Prostate gland (tissue), 2 donors: ENCODE measurements at regions not wholly inside any gene's neighbourhood (a gene's known extent, or its start where the extent isn't known, plus 50 kb on each side); places are given as distances from the start of the nearest gene placed in this dataset.

ENCODE experiments used
- DNase-seq: peaks from one replicate; pipeline ENCODE4 v3.0.0-alpha.2; 2019; ENCODE audit warnings: low spot score
- H3K27ac ChIP-seq, 2 donors: fragments of 200-600 bp; sonication (generic); 2 replicates each; pipeline ENCODE4 v1.5.1; 2017 to 2019
- H3K27me3 ChIP-seq: fragments of 200-600 bp; sonication (generic); replicated peaks from 2 replicates; pipeline ENCODE4 v1.5.1; 2019; ENCODE audit not compliant: insufficient read depth
- H3K36me3 ChIP-seq, 2 donors: fragments of 200-600 bp; sonication (generic); 1 replicate in 1 of 2; 2 replicates in 1 of 2; pipeline versions ENCODE4 v1.5.1 to v1.8.1; 2017 to 2019
- H3K4me1 ChIP-seq: fragments of 200-600 bp; sonication (generic); replicated peaks from 2 replicates; pipeline ENCODE4 v1.5.1; 2019
- H3K4me3 ChIP-seq, 2 donors: fragments of 200-600 bp; sonication (generic); 2 replicates each; pipeline ENCODE4 v1.5.1; 2017 to 2019
- H3K9me3 ChIP-seq: fragments of 200-600 bp; sonication (generic); 2 replicates; pipeline ENCODE4 v1.5.1; 2017
- POLR2A ChIP-seq: fragments of 450-650 bp; IDR thresholded peaks from one replicate; pipeline ENCODE4 v1.6.1; 2016; ENCODE audit warnings: antibody characterized with exemption, mild to moderate bottlenecking
- POLR2AphosphoS5 ChIP-seq: sonication (generic); formaldehyde crosslinking; IDR thresholded peaks from one replicate; pipeline ENCODE4 v1.6.1; 2017; ENCODE audit warnings: antibody characterized with exemption
- WGBS: methylation state at CpG from one replicate; pipeline ENCODE4 v1.1.5; 2018; 5-methylcytosine and 5-hydroxymethylcytosine counted together
- intact Hi-C: fragments of 100-400 bp; cut with DNase I; formaldehyde crosslinking; loops from one replicate; pipeline ENCODE4 v1.14.2; 2022
- TF ChIP-seq, protein P1 (sequence below), 4 experiments: fragments of 200-600 bp in 2 of 4; fragments of 450-650 bp in 2 of 4; sonication (generic) in 2 of 4; IDR thresholded peaks; 1 replicate in 3 of 4; 2 replicates in 1 of 4; pipeline ENCODE4 v1.5.1; 2016 to 2019; ENCODE audit warnings: antibody characterized with exemption in 4 of 4, mild to moderate bottlenecking in 2 of 4, moderate library complexity in 2 of 4

DNA sequence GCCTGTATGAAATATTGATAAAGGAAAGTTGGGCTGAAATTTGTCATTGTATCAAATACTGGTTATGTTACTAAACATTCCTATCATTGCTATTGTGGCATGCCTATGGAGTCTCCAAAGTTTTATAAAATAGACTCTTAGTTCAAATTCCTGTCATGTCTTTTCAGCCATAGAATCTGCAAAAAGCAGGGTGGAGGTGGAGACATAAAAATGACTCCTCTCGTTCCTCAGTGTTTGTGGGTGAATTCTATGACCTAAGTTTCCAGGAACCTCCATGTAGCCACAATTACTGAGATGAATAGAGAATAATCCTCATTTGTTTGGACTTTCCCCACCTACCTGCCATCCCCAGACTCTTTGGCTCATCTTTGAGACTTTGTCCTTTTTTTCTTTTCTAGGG is 326.3 kb upstream of the ETAA1 start:
- Histone ChIP-seq H3K27ac (no peak overlapping the region), H3K36me3 (no peaks in the 10 kb centered on the region), H3K27me3 (no peaks in the 10 kb centered on the region), H3K9me3 (no peaks in the 10 kb centered on the region), H3K4me1 (no peaks in the 10 kb centered on the region), H3K4me3 (no peak overlapping the region)
- no peak for DNase-seq
- WGBS: 56% methylated on average over 1 of the region's 1 CpG
- intact Hi-C loops: no loop called here
- TF ChIP-seq, protein P1, sequence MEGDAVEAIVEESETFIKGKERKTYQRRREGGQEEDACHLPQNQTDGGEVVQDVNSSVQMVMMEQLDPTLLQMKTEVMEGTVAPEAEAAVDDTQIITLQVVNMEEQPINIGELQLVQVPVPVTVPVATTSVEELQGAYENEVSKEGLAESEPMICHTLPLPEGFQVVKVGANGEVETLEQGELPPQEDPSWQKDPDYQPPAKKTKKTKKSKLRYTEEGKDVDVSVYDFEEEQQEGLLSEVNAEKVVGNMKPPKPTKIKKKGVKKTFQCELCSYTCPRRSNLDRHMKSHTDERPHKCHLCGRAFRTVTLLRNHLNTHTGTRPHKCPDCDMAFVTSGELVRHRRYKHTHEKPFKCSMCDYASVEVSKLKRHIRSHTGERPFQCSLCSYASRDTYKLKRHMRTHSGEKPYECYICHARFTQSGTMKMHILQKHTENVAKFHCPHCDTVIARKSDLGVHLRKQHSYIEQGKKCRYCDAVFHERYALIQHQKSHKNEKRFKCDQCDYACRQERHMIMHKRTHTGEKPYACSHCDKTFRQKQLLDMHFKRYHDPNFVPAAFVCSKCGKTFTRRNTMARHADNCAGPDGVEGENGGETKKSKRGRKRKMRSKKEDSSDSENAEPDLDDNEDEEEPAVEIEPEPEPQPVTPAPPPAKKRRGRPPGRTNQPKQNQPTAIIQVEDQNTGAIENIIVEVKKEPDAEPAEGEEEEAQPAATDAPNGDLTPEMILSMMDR (IDR thresholded peaks at IDR 0.05): no peak

DNA sequence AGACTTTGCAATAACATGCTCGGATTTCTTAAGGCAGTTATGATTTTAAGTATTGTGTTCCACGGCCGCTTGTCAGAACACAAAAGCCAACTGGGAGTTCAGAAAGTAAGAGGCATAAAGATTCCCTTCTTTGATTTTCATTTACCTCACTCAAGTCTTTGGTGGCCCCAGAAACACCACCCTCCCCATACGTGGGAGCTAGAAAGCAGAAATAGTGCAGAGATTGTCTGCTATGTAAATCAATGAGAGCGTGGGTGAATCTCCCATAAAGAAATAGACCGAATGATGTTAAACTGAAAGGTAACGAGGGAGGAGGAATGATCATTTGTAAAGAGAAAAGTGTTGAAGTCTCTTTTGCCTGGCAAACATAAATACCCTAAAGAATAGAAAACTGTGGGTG is 322.1 kb upstream of the ETAA1 start:
- no peaks in the 10 kb centered on the region for H3K4me1 ChIP-seq
- intact Hi-C loops: no loop called here
- TF ChIP-seq POLR2A (no peak), POLR2AphosphoS5 (no peak)
- TF ChIP-seq, protein P1 (IDR thresholded peaks at IDR 0.05): no peak
- 69% methylated on average over 7 of the region's 7 CpGs for WGBS
- H3K36me3 ChIP-seq: no peaks in the 10 kb centered on the region
- no peaks in the 10 kb centered on the region for H3K9me3 ChIP-seq
- DNase-seq: no peak
- H3K4me3 ChIP-seq: no peak overlapping the region
- no peak overlapping the region for H3K27ac ChIP-seq
- H3K27me3 ChIP-seq: no peaks in the 10 kb centered on the region

DNA sequence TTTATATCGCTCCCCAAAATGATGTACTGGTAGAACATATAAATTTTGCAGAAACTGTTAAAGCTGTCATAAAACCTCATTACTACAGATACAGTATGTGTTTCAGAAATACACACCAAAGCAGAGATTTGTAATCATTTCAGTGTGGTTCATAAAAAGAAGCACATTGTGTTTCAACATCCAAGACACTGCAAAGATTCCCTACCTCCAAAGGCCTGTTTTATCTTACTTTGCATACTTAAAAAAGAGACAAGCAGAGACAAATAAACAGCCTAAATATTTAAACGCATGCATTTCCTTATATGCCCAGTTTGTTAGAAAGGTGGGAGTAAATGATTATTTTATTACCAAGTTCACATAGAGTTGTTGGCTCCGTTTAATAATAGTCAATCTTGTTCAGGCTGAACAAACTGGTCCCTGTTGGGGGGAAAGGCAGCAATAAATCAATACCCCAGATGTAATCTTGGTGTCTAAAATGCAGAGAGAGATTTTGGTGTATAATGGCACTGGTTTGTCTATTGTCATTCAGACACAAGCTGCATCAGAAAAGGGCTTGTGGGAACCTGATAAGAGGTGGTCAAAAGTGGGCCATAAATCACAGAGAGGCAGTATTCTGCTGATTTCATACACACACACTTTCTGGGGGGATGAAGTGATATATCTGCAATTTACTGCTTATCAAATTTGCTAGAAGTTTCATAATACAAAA is 321.4 kb upstream of the ETAA1 start:
- Histone ChIP-seq H3K4me3 (no peak overlapping the region), H3K36me3 (no peaks in the 10 kb centered on the region), H3K4me1 (no peaks in the 10 kb centered on the region), H3K27me3 (no peaks in the 10 kb centered on the region), H3K9me3 (no peaks in the 10 kb centered on the region), H3K27ac (no peak overlapping the region)
- DNase-seq: no peak
- intact Hi-C loops: no loop called here
- TF ChIP-seq POLR2AphosphoS5 (no peak), POLR2A (no peak)
- TF ChIP-seq, protein P1 (IDR thresholded peaks at IDR 0.05): no peak
- WGBS: 37% methylated on average over 3 of the region's 3 CpGs

DNA sequence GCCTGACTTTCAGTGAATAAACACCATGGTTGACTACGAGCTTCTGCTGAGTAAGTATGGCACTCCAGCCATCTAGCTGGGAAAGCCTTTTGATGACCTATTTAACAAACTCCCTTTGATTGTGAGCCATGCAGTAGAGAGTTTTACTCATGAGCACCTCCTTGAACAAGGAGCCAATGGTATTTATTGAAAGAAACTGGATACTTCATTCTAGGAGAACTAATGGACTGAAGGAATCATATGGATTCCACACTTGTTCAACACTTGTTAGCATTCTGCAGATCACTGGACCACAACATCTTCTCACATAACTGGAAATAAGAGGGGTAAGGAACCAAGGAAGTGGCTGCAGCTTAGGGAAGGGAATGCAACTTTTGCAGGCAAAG is 320.9 kb upstream of the ETAA1 start:
- no peak for DNase-seq
- Histone ChIP-seq H3K4me3 (no peak overlapping the region), H3K27me3 (no peaks in the 10 kb centered on the region), H3K4me1 (no peaks in the 10 kb centered on the region), H3K36me3 (no peaks in the 10 kb centered on the region), H3K9me3 (no peaks in the 10 kb centered on the region), H3K27ac (no peak overlapping the region)
- TF ChIP-seq, protein P1 (IDR thresholded peaks at IDR 0.05): no peak
- TF ChIP-seq POLR2A (no peak), POLR2AphosphoS5 (no peak)
- intact Hi-C loops: no loop called here
- 100% methylated on average over 1 of the region's 1 CpG for WGBS

DNA sequence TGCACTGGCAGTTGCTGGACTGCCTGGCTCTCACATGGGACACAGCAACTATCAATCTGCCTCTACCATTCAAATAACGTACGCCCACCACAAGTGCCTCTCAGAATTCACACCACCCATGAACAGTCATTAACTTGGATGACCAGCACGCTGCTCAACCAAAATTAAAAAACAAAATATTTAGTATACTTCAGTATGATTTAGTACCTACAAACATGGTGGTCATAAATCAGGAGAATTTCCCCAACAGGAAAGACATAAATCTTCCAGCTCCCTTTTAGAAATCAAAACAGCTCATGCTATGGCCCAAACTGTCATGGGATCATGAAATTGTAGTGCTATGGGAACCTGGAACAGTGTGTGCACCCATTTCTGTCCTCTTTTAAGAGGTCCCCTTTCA is 317.4 kb upstream of the ETAA1 start:
- TF ChIP-seq POLR2AphosphoS5 (no peak), POLR2A (no peak)
- TF ChIP-seq, protein P1 (IDR thresholded peaks at IDR 0.05): no peak
- no peaks in the 10 kb centered on the region for H3K27me3 ChIP-seq
- WGBS: 68% methylated on average over 3 of the region's 3 CpGs
- H3K4me3 ChIP-seq: no peak overlapping the region
- DNase-seq: no peak
- no peak overlapping the region for H3K27ac ChIP-seq
- intact Hi-C loops: no loop called here
- H3K9me3 ChIP-seq: no peaks in the 10 kb centered on the region
- no peaks in the 10 kb centered on the region for H3K4me1 ChIP-seq
- no peaks in the 10 kb centered on the region for H3K36me3 ChIP-seq
